Retina (tissue), 1 donor: ENCODE measurements at regions not wholly inside any gene's neighbourhood (a gene's known extent, or its start where the extent isn't known, plus 50 kb on each side); places are given as distances from the start of the nearest gene placed in this dataset.

ENCODE experiments used
- DNase-seq: peaks from one replicate; pipeline ENCODE4 v3.0.0-alpha.2; 2016

- DNase-seq: no peak
Measured at GRCh38 chr4:24144381-24144780, 254.5 kb upstream of the PPARGC1A start.

- DNase-seq: no peak
Measured at GRCh38 chr4:24143741-24144140, 253.9 kb upstream of the PPARGC1A start.

GRCh38 chr4:24141836-24142235, 252.0 kb upstream of the PPARGC1A start:
- no peak for DNase-seq

DNA sequence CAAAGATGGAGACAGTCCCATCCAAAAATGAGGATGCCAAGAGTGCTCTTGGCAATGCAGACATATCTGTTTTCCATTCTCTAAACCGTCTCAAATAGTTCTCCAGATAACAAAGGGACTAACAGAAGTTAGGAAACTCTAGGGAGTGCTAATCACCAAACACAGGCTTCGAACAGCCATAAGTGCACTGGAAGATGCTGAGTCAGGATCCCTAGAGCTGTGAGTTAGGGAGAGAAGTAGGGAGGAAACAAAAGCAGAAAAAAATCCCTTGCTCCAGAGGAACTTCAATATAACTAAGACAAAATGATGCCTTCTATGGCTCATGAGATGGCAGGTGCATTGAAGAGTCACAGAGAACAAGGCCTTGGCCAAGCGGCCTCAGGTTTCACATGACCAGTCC, 251.0 kb upstream of the PPARGC1A start:
- DNase-seq: no peak

- no peak for DNase-seq
Measured at GRCh38 chr4:24137671-24138601, 248.1 kb upstream of the PPARGC1A start.

DNA sequence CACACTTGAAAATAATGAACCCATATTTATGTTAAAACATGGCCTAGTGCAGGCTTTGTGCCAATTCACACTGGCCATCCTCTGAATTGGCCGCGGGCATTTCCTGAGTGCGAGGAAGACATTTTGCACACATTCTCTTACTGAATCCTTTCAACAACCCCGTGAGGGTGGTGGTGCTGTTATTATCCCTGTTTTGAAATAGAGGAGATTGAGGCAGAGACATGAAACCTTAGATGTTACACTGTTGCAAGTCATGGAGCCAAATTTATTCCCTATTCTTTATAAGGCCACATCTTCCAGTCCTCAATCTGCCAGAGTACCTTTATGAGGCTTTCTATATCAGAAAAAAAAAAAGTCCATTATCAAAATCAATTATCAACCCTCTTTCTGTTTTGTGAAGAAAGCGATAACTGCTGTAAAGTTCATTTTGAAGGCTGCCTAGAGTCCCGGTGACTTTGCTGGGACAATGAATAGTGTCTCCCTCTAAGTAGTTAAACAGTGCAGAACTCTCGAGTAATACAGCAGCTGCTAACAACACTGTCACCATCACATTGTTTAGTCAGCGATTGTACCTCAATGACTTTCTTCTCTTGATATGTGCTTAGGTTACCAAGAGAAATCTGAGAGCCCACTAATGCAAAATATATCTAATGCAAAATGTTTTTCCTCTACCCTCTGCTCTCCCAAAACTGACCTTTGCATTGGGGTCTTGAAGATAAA, 242.3 kb upstream of the PPARGC1A start:
- no peak for DNase-seq

DNA sequence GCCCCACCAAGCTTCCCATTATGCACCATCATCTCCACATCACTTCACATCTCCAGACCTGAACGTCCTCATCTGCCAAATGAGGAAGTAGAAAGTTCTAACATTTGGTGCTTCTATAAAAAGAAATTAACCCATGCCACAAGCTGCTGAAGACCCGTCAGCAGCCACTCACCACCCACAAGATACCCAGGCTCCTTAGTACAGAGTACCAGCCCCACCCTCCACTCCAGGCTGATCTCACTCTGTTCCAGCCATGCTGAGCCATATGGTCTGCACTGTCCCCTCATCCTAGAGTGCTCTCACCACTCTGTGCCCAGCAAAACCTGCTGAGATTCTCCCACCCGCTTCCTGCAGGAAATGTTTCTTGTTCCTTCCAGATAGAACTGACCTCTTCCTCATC, 240.8 kb upstream of the PPARGC1A start:
- DNase-seq: no peak

GRCh38 chr4:24126776-24127175, 236.9 kb upstream of the PPARGC1A start:
- DNase-seq: no peak

DNA sequence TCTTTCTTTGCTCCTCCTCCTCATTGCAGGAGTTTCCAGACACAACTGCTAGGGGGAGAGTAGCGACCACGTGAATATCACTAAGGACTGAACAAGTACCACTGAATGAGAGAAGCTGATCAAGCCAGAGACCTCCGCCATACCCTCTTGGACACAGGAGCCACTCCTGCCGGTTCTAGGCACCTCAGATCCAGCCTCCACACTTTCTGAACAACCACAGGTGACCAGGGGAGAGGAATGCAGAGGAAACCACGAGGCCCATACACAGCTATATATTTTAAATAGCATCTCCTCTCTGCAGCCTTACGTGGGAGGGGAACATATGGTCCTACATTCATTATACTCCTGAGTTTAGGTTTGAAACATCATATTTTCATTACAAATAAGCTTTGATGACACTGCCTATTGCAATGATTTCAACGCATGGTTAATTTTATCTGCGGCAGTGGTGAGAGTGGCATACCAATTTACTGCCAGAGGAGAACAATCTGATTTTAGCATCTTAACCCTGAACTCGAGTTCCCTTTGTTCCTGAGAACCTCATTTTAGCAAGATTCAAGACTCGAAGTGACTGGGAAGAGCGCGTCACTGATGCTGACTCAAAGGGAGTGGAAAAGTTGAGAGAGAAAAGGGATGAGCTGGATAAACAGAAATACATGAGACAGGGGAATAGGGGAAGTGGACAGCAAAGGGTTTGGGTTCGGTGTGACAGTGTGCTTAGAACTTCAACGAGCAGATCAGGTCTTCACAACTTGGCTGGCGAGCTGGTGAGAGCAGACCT, 231.7 kb upstream of the PPARGC1A start:
- DNase-seq: no peak

DNA sequence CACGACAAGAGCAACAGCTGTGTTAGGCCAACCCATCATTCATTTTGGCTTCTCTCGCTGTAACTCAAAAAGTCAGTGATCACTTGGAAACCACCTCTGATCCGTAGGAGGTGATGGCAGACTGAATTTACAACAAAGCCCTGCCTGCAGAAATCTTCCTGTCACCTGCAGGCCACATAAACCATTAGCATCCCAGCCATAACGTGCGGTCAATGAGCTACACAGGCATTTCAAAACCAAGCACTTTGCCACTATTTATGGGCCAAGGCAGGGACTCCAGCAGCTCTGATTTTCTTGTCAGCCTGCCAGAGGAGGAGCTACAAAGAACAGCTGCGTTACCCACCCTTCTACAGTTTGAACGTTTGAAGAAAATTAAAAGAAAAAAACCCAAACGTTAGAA, 228.1 kb upstream of the PPARGC1A start:
- DNase-seq: no peak

DNA sequence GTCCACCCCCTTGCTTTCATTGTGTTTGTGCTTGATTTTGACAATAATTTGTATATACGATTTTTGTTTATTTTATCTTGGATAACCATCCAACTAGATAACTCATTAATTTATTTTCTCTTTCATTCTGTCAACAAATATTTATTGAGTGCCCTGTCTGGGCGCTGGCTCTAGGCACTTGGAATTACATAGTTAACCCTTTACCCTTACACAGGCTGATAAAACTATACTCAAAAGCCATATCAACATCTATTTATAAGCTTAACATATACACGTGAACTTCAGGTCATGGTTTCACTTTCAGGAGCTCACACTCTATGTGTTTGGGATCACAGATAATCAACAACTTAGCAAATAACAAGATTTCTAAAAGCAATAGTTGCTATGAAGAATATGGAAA, 226.3 kb upstream of the PPARGC1A start:
- no peak for DNase-seq

GRCh38 chr4:24114919-24115500, 225.2 kb upstream of the PPARGC1A start:
- DNase-seq: no peak

GRCh38 chr4:24114444-24114843, 224.6 kb upstream of the PPARGC1A start:
- DNase-seq: no peak

DNA sequence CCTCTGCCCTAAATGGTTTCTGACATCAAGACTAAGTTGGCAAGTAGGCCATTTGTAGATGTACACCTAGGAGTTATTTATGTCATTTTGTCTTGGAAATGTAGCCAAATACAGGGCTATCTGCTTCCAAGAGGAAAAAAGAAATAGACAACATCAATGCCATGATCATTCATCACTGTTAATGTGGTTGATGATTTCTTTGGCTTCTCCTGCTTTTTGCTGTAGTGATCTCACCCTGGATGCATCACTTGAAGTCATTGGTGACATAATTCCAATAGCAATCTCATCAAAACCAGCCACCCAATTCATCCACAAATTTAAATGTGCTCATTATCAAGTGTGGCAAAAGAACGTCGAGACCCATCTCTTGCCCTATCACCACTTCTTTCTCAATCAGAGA, 222.6 kb upstream of the PPARGC1A start:
- DNase-seq: no peak

DNA sequence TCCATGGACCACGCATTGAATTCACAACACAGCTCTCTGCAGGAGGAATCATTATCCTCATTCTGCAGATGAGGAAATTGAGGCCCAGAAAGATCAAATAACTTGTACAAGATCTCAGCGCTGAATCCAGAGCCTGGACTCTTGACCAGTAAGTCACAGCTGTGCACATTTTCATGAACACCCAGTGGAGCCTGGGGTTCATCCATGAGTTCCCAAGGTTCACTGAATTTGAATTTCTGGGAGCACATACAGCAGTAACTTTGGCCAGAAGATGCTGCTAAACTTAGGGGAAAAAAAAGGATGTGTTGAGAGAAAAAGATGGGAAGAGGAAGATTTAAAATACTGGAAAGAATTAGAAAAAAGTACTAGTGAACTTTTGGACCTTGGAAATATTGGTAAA, 218.7 kb upstream of the PPARGC1A start:
- no peak for DNase-seq

DNA sequence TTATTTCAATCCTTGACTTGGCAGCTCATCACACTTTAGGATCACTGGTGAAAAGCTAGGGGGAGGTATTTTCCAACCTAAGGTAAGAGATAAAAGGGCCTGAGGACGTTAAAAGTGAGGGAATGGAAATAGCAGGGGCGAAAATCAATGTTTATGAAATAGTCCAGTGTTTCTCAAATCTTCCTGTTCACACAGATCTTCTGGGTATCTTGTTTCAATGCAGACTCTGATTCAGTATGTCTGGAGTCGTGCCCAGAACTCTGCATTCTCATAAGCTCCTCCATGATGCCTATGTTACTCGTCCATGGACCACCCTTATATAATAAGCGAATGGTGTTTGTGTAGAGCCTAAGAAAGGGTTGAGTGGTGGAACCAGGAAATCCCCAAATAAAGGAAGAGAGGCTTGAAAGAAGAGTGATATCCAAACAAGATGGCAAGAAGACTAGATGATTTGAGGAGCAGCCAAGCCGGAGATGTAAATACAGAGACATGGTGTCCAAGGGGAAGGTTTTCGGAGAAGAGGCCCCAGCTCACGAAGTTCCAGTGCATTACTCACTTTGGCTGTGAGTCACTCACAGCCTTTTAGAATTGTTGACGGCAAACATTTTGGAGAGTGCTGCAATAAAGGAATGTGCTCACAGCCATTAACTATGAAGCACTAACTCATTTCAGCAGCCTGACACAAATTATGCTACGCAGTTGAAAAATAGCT, 215.6 kb upstream of the PPARGC1A start:
- no peak for DNase-seq

- peak; percentile 26 for DNase-seq
Measured at GRCh38 chr4:24104158-24104565, 214.3 kb upstream of the PPARGC1A start.

- DNase-seq: peak; percentile 41
Measured at GRCh38 chr4:24103434-24104157, 213.7 kb upstream of the PPARGC1A start.

DNA sequence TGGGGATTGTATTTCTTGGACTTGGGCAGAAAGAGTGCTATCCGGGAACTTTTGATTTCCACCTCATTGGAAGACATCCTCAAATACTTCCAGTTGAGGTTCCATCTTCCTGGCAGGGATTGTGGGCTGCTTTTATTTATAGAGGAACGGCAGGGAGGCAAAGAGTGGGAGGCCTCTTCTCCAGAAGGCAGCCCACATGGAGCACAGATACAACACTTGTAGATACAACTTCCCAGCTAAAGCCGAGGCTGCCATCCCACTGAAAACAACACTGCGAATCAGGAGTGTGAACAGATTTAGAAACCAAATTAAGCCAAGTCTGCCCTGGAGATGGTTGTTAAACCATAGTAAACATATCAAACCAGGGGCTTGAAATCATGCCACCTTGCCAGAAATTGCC, 212.8 kb upstream of the PPARGC1A start:
- DNase-seq: no peak

GRCh38 chr4:24096603-24097002, 206.8 kb upstream of the PPARGC1A start:
- no peak for DNase-seq

DNA sequence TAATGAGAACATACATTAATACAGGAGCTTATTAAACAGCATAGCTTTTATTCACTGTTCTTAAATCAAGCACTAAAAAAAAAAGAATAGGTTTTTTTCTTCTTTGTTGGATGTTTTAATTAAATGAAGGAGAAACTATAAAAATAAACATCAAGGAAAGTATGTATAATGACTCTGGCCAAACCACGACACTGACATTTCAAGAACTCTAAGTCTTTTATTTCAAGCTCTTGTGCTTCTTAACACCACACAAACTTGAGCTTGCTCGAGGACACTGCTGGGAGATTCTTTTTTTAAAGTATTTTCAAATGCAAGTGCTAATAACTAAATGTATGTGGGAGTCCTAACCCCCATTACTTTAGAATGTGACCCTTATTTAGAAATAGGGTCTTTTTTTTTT, 204.9 kb upstream of the PPARGC1A start:
- DNase-seq: no peak

GRCh38 chr4:24093446-24093845, 203.6 kb upstream of the PPARGC1A start:
- DNase-seq: no peak
